SK-N-SH treated with all-trans-retinoic acid at 6 μM for 48 hours (cell line): ENCODE measurements at regions not wholly inside any gene's neighbourhood (a gene's known extent, or its start where the extent isn't known, plus 50 kb on each side); places are given as distances from the start of the nearest gene placed in this dataset.

ENCODE experiments used
- ATAC-seq: fragments of 200-7000 bp; cut with Tn5 transposase; 3 replicates; pipeline ENCODE4 v1.9.1; 2020; ENCODE audit warnings: mild to moderate bottlenecking, moderate library complexity
- ARNTL ChIP-seq: fragments of 450-650 bp; formaldehyde crosslinking; IDR thresholded peaks from 2 replicates; pipeline ENCODE4 v1.5.0; 2020; ENCODE audit warnings: low read depth, mild to moderate bottlenecking, moderate library complexity, borderline replicate concordance
- BACH2 ChIP-seq: fragments of 250-450 bp; sonication (Bioruptor Pico); IDR thresholded peaks from 2 replicates; pipeline ENCODE4 v1.9.0; 2021; ENCODE audit warnings: mild to moderate bottlenecking, borderline replicate concordance
- CSDC2 ChIP-seq: fragments of 250-450 bp; sonication (Bioruptor Pico); IDR thresholded peaks from 2 replicates; pipeline ENCODE4 v1.5.0; 2020; ENCODE audit warnings: mild to moderate bottlenecking, moderate library complexity
- GLIS3 ChIP-seq: fragments of 250-450 bp; sonication (Bioruptor Pico); IDR thresholded peaks from 2 replicates; pipeline ENCODE4 v1.5.0; 2020; ENCODE audit warnings: mild to moderate bottlenecking, moderate library complexity
- ISL1 ChIP-seq: fragments of 250-450 bp; sonication (Bioruptor Pico); IDR thresholded peaks from 2 replicates; pipeline ENCODE4 v2.1.2; 2022; ENCODE audit warnings: mild to moderate bottlenecking, moderate library complexity
- OSR1 ChIP-seq: fragments of 250-450 bp; sonication (Bioruptor Pico); IDR thresholded peaks from 2 replicates; pipeline ENCODE4 v1.8.0; 2022; ENCODE audit warnings: moderate library complexity, mild to moderate bottlenecking, inconsistent platforms
- RARB ChIP-seq: fragments of 250-450 bp; sonication (Bioruptor Pico); IDR thresholded peaks from 2 replicates; pipeline ENCODE4 v1.8.0; 2021; ENCODE audit warnings: mild to moderate bottlenecking, moderate library complexity
- SNAI2 ChIP-seq: fragments of 250-450 bp; sonication (Bioruptor Pico); IDR thresholded peaks from 2 replicates; pipeline ENCODE4 v1.5.0; 2020; ENCODE audit warnings: mild to moderate bottlenecking, moderate library complexity
- TOX ChIP-seq: fragments of 250-450 bp; sonication (Bioruptor Pico); IDR thresholded peaks from 2 replicates; pipeline ENCODE4 v1.8.0; 2021; ENCODE audit warnings: mild to moderate bottlenecking, moderate library complexity, borderline replicate concordance
- ZC3H10 ChIP-seq: fragments of 250-450 bp; sonication (Bioruptor Pico); IDR thresholded peaks from 2 replicates; pipeline ENCODE4 v1.5.1; 2021; ENCODE audit warnings: mild to moderate bottlenecking, moderate library complexity
- ZFP3 ChIP-seq: fragments of 250-450 bp; sonication (Bioruptor Pico); IDR thresholded peaks from 2 replicates; pipeline ENCODE4 v1.5.0; 2020; ENCODE audit warnings: mild to moderate bottlenecking, moderate library complexity
- ZNF565 ChIP-seq: fragments of 450-650 bp; formaldehyde crosslinking; conservative IDR thresholded peaks from 2 replicates; pipeline ENCODE4 v1.5.0; 2020; ENCODE audit warnings: low read depth, mild to moderate bottlenecking, moderate library complexity
- ZNF70 ChIP-seq: fragments of 450-650 bp; formaldehyde crosslinking; IDR thresholded peaks from 2 replicates; pipeline ENCODE4 v1.5.0; 2020; ENCODE audit warnings: mild to moderate bottlenecking, moderate library complexity
- ZNF8 ChIP-seq: fragments of 450-650 bp; formaldehyde crosslinking; IDR thresholded peaks from 2 replicates; pipeline ENCODE4 v1.5.0; 2020; ENCODE audit warnings: mild to moderate bottlenecking, moderate library complexity
- TF ChIP-seq, protein P1 (sequence below): fragments of 250-450 bp; sonication (Bioruptor Pico); IDR thresholded peaks from 2 replicates; pipeline ENCODE4 v1.5.1; 2020; ENCODE audit warnings: low read depth, mild to moderate bottlenecking, moderate library complexity
- TF ChIP-seq, protein P2 (sequence below): fragments of 250-450 bp; sonication (Bioruptor Pico); IDR thresholded peaks from 2 replicates; pipeline ENCODE4 v1.5.1; 2021; ENCODE audit warnings: mild to moderate bottlenecking, moderate library complexity
- TF ChIP-seq, protein P3 (sequence below): fragments of 250-450 bp; sonication (Bioruptor Pico); IDR thresholded peaks from 2 replicates; pipeline ENCODE4 v1.5.0; 2020; ENCODE audit warnings: mild to moderate bottlenecking, moderate library complexity
- TF ChIP-seq, protein P4 (sequence below): fragments of 250-450 bp; sonication (Bioruptor Pico); IDR thresholded peaks from 2 replicates; pipeline ENCODE4 v1.8.0; 2020; ENCODE audit warnings: mild to moderate bottlenecking, moderate library complexity, borderline replicate concordance

DNA sequence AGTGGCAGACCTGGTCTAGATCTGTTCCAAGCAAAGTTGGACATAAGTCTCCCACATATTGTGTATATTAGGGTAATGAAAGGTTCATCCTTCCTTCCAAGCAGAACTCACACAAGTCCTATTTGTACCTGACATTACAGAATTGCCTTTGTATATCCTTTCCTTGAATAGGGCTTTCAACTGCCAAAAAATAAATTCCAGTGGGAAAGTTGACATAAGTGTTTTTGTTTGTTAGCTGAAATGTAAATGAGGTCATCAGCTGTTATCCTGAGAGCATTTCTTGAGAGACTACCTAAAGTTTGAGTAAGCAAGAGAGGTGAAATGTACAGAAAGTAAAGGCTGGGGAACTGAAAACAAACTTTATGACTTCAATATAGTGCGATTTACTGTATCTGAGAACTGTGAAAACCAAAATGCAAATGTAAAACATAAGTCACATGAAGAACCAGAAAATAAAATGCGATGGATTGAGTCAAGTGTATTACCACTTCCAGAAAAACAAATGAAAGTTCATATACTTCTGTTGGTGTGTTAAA lies 527.3 kb upstream of the SEMA3D start:
- ATAC-seq: no peak
- TF ChIP-seq, protein P1, sequence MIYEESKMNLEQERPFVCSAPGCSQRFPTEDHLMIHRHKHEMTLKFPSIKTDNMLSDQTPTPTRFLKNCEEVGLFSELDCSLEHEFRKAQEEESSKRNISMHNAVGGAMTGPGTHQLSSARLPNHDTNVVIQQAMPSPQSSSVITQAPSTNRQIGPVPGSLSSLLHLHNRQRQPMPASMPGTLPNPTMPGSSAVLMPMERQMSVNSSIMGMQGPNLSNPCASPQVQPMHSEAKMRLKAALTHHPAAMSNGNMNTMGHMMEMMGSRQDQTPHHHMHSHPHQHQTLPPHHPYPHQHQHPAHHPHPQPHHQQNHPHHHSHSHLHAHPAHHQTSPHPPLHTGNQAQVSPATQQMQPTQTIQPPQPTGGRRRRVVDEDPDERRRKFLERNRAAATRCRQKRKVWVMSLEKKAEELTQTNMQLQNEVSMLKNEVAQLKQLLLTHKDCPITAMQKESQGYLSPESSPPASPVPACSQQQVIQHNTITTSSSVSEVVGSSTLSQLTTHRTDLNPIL (CRISPR knock-in tag): no peak
- no peak for TF ChIP-seq BACH2 (CRISPR knock-in tag)
- TF ChIP-seq ZNF70 (CRISPR knock-in tag): no peak
- TF ChIP-seq ISL1 (CRISPR knock-in tag): no peak

DNA sequence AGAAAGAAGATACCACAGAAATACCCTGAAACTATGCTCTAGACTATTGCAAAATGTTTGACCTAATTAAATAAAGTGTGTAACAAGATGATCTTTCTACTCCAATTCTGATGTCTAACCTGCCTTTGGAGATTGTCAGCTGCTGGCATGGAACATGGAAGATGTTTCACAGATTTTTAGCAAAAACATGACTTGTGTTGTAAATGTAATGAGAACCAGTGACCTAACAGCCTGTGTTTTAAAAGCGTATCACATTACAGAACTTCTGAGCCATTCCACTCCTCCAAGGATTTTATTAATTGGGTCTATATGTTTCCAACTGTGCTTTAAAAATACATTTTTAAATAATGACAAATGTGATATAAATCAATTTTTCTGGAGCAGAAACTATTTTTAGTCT lies 526.3 kb upstream of the SEMA3D start:
- TF ChIP-seq ARNTL (CRISPR knock-in tag) (no peak), ISL1 (CRISPR knock-in tag) (peak; percentile 49; the same call in 1 of the 2 replicates), ZNF70 (CRISPR knock-in tag) (no peak), ZFP3 (CRISPR knock-in tag) (no peak)
- TF ChIP-seq, protein P2, sequence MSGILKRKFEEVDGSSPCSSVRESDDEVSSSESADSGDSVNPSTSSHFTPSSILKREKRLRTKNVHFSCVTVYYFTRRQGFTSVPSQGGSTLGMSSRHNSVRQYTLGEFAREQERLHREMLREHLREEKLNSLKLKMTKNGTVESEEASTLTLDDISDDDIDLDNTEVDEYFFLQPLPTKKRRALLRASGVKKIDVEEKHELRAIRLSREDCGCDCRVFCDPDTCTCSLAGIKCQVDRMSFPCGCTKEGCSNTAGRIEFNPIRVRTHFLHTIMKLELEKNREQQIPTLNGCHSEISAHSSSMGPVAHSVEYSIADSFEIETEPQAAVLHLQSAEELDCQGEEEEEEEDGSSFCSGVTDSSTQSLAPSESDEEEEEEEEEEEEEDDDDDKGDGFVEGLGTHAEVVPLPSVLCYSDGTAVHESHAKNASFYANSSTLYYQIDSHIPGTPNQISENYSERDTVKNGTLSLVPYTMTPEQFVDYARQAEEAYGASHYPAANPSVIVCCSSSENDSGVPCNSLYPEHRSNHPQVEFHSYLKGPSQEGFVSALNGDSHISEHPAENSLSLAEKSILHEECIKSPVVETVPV (CRISPR knock-in tag): no peak
- TF ChIP-seq, protein P3, sequence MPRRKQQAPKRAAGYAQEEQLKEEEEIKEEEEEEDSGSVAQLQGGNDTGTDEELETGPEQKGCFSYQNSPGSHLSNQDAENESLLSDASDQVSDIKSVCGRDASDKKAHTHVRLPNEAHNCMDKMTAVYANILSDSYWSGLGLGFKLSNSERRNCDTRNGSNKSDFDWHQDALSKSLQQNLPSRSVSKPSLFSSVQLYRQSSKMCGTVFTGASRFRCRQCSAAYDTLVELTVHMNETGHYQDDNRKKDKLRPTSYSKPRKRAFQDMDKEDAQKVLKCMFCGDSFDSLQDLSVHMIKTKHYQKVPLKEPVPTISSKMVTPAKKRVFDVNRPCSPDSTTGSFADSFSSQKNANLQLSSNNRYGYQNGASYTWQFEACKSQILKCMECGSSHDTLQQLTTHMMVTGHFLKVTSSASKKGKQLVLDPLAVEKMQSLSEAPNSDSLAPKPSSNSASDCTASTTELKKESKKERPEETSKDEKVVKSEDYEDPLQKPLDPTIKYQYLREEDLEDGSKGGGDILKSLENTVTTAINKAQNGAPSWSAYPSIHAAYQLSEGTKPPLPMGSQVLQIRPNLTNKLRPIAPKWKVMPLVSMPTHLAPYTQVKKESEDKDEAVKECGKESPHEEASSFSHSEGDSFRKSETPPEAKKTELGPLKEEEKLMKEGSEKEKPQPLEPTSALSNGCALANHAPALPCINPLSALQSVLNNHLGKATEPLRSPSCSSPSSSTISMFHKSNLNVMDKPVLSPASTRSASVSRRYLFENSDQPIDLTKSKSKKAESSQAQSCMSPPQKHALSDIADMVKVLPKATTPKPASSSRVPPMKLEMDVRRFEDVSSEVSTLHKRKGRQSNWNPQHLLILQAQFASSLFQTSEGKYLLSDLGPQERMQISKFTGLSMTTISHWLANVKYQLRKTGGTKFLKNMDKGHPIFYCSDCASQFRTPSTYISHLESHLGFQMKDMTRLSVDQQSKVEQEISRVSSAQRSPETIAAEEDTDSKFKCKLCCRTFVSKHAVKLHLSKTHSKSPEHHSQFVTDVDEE (CRISPR knock-in tag): no peak
- peak; percentile 58; the same call in 2 of the 3 replicates for ATAC-seq

DNA sequence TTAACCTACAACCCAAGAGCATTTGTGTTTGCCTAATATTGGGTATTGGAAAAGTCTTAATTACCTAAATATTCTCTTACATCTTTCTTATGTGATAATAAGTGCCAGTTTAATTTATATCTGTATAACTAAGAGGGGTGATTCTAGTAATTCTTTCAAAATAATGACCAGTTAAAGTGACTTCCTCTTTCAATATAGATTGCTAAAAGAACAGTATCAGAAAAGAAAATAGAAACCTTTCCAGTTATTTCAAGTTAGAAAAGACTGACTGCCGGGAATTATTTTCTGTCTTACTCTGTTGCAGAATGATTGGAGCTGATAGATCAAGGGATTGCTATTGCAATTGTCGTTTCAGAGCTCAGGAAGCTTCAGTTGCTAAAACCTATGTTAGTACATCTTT lies 525.0 kb upstream of the SEMA3D start:
- no peak for ATAC-seq
- TF ChIP-seq ZNF8 (CRISPR knock-in tag) (no peak), GLIS3 (no peak), SNAI2 (no peak), RARB (no peak), ARNTL (CRISPR knock-in tag) (no peak)
- TF ChIP-seq, protein P4, sequence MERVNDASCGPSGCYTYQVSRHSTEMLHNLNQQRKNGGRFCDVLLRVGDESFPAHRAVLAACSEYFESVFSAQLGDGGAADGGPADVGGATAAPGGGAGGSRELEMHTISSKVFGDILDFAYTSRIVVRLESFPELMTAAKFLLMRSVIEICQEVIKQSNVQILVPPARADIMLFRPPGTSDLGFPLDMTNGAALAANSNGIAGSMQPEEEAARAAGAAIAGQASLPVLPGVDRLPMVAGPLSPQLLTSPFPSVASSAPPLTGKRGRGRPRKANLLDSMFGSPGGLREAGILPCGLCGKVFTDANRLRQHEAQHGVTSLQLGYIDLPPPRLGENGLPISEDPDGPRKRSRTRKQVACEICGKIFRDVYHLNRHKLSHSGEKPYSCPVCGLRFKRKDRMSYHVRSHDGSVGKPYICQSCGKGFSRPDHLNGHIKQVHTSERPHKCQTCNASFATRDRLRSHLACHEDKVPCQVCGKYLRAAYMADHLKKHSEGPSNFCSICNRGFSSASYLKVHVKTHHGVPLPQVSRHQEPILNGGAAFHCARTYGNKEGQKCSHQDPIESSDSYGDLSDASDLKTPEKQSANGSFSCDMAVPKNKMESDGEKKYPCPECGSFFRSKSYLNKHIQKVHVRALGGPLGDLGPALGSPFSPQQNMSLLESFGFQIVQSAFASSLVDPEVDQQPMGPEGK: no peak
- TF ChIP-seq, protein P3 (CRISPR knock-in tag): no peak
- TF ChIP-seq, all 23 proteins: peak for 0

DNA sequence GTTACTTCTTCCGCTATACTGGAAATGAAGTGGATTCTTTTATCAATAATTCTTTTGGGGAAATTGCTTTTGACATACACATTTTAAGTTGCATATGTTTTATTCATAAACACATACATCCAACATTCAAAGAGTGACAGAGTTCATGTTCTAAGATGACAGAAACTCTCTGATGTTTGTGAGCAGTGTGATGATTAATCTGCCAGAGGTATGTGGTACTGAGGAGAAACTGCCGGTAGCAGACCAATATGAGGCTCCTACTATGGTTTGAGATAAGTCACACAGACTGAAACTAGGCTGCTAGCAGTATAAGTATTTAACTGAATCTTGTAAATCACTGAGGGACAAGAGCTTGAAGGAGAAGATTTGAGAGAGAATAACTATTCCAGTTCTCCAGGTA lies 524.1 kb upstream of the SEMA3D start:
- ATAC-seq: no peak

More for the DNA sequence above, 524.1 kb upstream of the SEMA3D start:
- TF ChIP-seq ISL1 (CRISPR knock-in tag): no peak
- TF ChIP-seq ZC3H10: no peak
- no peak for TF ChIP-seq GLIS3
- TF ChIP-seq OSR1: no peak
- TF ChIP-seq, protein P3 (CRISPR knock-in tag): no peak
- TF ChIP-seq ZNF565: no peak
- TF ChIP-seq TOX (CRISPR knock-in tag): no peak
- no peak for TF ChIP-seq ZFP3 (CRISPR knock-in tag)
- no peak for TF ChIP-seq CSDC2
- TF ChIP-seq ZNF8 (CRISPR knock-in tag): no peak
- no peak for TF ChIP-seq ARNTL (CRISPR knock-in tag)
- TF ChIP-seq, protein P4: no peak
